RWPE1 (cell line): ENCODE measurements at regions not wholly inside any gene's neighbourhood (a gene's known extent, or its start where the extent isn't known, plus 50 kb on each side); places are given as distances from the start of the nearest gene placed in this dataset.

Experiments used
- CTCF ChIA-PET: fragments of 350-600 bp; sonication (Branson Sonifier 250); formaldehyde crosslinking; extraction: SDS; loops from one replicate; lab custom pipeline; 2021; lab: Yijun Ruan, JAX
- POLR2A ChIA-PET: fragments of 400-600 bp; formaldehyde crosslinking; extraction: SDS; loops from one replicate; lab custom pipeline; 2020; ENCODE audit warnings: antibody characterized with exemption; ENCODE audit not compliant: low non-redundant PET; lab: Yijun Ruan, JAX
- DNase-seq: peaks from one replicate; pipeline ENCODE4 v3.0.0; 2012; ENCODE audit warnings: low spot score
- H3K27ac ChIP-seq: fragments of 450-650 bp; 2 replicates; pipeline ENCODE4 v1.5.1; 2017
- TF ChIP-seq, protein P1 (sequence below): fragments of 450-650 bp; conservative IDR thresholded peaks from 2 replicates; pipeline ENCODE4 v1.5.1; 2017; ENCODE audit warnings: low read depth, mild to moderate bottlenecking

DNA sequence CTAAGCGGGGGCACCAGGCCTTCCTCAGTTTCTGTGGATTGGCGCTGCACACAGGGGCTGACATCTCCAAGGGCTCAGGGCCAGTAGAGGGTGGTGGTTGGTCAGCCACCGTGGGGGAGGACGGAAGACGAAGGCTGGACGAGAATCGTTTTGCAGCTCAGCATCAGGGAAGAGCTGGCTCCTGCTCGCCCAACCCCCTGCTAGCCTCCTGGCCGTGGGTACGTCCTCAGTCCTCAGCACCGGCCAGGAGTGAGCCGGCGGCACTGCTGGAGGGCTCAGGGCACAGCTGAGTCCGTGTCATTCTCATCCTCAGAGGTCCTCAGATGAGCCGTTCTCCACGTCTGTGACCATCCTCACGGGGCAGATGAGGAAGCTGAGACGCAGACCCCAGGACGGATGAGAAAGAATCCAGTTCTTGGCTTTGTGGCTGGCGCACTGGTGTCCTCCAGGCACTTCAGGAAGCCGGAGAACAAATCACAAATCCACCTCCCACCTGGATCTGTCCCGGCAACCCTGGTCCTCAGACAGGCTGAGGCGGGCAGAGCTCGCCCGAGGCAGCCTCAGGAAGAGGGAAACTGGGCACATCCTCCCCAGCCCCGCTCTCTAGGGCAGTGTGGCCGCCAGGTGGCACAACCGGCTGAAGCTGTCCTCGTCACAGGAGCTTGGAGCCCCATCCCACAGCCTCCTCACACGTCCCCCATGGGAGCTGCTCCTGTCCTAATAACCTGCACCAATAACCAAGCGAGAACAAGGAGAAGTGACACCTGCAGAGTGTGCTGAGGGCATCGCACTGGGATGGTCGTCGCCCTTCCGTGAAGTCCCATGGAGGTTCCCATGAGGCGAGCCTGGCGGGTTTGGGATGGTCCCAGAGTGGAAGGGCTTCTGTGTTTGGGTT, 393.7 kb downstream of the BRD1 start:
- CTCF ChIA-PET, result no interaction called here
- POLR2A ChIA-PET, result no interaction called here
- H3K27ac ChIP-seq, result no peak overlapping the region
- no peak for DNase-seq
- TF ChIP-seq, protein P1, sequence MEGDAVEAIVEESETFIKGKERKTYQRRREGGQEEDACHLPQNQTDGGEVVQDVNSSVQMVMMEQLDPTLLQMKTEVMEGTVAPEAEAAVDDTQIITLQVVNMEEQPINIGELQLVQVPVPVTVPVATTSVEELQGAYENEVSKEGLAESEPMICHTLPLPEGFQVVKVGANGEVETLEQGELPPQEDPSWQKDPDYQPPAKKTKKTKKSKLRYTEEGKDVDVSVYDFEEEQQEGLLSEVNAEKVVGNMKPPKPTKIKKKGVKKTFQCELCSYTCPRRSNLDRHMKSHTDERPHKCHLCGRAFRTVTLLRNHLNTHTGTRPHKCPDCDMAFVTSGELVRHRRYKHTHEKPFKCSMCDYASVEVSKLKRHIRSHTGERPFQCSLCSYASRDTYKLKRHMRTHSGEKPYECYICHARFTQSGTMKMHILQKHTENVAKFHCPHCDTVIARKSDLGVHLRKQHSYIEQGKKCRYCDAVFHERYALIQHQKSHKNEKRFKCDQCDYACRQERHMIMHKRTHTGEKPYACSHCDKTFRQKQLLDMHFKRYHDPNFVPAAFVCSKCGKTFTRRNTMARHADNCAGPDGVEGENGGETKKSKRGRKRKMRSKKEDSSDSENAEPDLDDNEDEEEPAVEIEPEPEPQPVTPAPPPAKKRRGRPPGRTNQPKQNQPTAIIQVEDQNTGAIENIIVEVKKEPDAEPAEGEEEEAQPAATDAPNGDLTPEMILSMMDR, result no peak

DNA sequence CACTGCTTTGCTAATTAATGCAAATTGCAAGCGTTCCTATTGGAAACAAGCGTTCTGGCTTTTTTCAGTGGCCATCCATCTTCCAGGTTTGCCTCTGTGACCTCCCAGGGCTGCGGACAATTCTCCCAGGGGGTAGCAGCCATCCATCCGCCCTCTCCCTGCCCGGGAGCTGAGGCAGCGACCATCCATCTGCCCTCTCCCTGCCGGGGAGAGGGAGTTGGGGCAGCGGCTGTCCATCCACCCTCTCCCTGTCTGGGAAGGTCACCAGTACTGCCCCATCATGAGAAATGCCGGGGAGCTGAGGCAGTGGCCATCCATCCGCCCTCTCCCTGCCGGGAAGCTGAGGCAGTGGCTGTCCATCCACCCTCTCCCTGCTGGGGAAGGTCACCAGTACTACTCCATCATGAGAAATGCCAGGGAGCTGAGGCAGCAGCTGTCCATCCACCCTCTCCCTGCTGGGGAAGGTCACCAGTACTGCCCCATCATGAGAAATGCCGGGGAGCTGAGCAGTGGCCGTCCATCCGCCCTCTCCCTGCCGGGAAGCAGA, 394.7 kb downstream of the BRD1 start:
- TF ChIP-seq, protein P1, result no peak
- no peak for DNase-seq
- POLR2A ChIA-PET, result no interaction called here
- H3K27ac ChIP-seq, result no peak overlapping the region
- CTCF ChIA-PET, result no interaction called here

DNA sequence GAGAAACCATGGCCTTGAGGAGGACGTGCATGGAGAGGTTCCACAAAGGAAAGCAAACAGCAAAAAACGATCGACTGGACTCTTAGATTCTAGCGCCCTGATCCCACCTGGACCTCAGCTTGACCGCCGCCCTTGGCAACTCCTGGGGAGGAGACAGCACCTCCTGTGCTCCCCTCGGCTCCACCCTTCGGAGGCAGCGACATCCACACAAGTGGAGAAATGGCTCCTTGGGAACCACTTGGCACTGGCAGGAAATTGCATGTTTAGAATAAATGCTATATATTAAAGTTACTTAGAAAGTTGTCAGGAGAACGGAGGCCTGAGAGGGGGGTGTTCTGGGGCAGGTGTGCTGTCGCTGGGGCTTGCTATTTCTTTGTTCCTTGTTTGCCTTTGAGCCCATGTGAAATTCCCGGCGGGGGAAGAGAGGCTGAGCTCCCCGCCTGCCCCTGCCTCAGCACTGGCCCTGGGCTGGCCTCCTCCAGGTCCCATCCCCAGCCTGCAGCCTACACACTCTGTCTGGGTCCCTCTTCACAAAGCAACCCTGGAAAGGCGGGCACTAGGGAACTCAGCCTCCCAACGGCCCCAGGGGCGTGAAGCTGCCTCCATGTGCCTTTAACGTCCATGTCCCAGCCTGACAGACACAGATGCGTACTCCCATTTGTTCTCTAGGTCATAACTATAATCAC, 395.3 kb downstream of the BRD1 start:
- TF ChIP-seq, protein P1, result no peak

DNA sequence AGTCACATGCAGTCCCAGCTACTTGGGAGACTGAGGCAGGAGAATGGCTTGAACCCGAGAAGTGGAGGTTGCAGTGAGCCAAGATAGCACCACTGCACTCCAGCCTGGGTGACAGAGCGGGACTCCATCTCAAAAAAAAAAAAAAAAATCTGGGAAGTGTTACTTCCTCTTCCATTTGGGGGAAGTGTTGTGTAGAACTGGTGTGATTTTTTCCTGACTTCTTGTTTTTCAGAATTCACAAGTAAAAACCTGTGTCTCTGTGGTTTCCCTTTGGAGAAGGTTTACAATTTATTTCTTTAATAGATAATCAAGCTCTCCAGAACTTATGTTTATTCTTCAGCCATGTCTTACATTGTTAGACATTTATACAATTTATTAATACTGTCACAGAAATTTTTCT, 396.1 kb downstream of the BRD1 start:
- ChIA-PET CTCF (no interaction called here), POLR2A (no interaction called here)
- DNase-seq, result no peak
- H3K27ac ChIP-seq, result no peak overlapping the region
- TF ChIP-seq, protein P1, result no peak

More for the DNA sequence above, 395.3 kb downstream of the BRD1 start:
- CTCF ChIA-PET, result no interaction called here
- H3K27ac ChIP-seq, result no peak overlapping the region
- no peak for DNase-seq
- POLR2A ChIA-PET, result no interaction called here

DNA sequence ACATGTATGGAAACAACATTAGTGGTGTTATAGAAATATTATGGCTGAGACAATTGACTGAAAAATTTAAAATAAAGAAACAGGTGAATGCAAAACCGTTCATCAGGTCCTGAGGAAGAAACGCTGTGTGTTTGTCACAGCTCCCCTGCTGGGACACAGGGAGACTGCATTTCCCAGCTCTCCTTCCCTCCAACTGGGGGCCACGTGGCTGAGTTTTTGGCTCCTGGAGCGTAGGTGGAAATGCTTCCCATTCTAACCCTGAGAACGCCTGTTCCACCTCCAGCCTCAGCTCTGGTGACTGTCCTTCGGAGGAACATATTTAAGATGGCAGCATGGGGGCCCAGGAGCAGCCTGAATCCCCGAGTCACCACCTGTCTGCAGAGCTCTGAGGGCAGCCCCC, 398.6 kb downstream of the BRD1 start:
- CTCF ChIA-PET, result interaction anchor here (0.6 kb wide), 1 partner anchor 1283 kb away, joined by 3 read pairs; no protein-coding TSS in a partner anchor
- no peak overlapping the region for H3K27ac ChIP-seq
- TF ChIP-seq, protein P1, result no peak
- POLR2A ChIA-PET, result no interaction called here
- no peak for DNase-seq

DNA sequence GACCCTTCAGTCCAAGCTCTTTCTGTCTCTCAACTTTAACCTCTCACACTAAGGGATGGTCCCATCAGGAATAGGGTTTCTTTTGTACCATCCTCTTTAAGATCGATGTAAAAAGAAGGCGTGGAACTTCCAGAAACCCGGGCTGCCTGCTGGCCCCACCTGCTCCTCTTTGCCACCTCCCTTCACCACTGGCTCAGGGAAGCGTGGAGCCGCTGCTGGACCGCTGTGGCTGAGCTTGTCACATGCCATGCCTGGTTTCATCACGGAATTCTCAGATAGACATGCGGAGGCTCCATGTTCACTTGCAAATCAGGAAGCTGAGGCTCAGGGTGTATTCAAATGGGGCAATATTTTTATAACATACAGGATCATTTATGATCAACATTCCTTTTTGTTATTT, 399.7 kb downstream of the BRD1 start:
- CTCF ChIA-PET, result no interaction called here
- no peak overlapping the region for H3K27ac ChIP-seq
- POLR2A ChIA-PET, result no interaction called here
- no peak for DNase-seq
- TF ChIP-seq, protein P1, result no peak
